Spleen (tissue), 11 donors: ENCODE measurements at regions not wholly inside any gene's neighbourhood (a gene's known extent, or its start where the extent isn't known, plus 50 kb on each side); places are given as distances from the start of the nearest gene placed in this dataset.
"Not testable (repeated sequence)": the region's sequence is repeated elsewhere in the genome, so short reads cannot be mapped to it uniquely, and the experiment has no call there.

Experiments used
- DNase-seq: peaks from one replicate; pipeline ENCODE4 v3.0.0-alpha.2; 2020
- H3K27ac ChIP-seq, 8 donors: fragments of 200-600 bp; sonication (generic) in 7 of 8; 1 replicate in 4 of 8; 2 replicates in 4 of 8; pipeline versions ENCODE4 v1.5.0 to v1.8.0; 2016 to 2021; ENCODE audit warnings: inconsistent platforms in 4 of 8, mild to moderate bottlenecking in 4 of 8, moderate library complexity in 1 of 8
- H3K27me3 ChIP-seq, 7 donors: fragments of 200-600 bp; sonication (generic) in 6 of 7; replicated peaks in 1 of 7; 1 replicate in 4 of 7; 2 replicates in 3 of 7; pipeline versions ENCODE4 v1.5.0 to v1.8.0; 2016 to 2021; ENCODE audit warnings: inconsistent platforms in 3 of 7, mild to moderate bottlenecking in 1 of 7
- H3K36me3 ChIP-seq, 6 donors: fragments of 200-600 bp; sonication (generic) in 5 of 6; 1 replicate in 4 of 6; 2 replicates in 2 of 6; pipeline versions ENCODE4 v1.5.0 to v1.8.0; 2016 to 2021; ENCODE audit warnings: inconsistent platforms in 2 of 6
- H3K4me1 ChIP-seq, 6 donors: fragments of 200-600 bp; sonication (generic) in 5 of 6; 1 replicate in 3 of 6; 2 replicates in 3 of 6; pipeline versions ENCODE4 v1.5.0 to v1.8.0; 2016 to 2021; ENCODE audit warnings: inconsistent platforms in 3 of 6
- H3K4me3 ChIP-seq, 8 donors: fragments of 200-600 bp; sonication (generic) in 7 of 8; 1 replicate in 4 of 8; 2 replicates in 4 of 8; pipeline versions ENCODE4 v1.5.0 to v1.8.0; 2016 to 2021; ENCODE audit warnings: inconsistent platforms in 4 of 8, mild to moderate bottlenecking in 4 of 8, moderate library complexity in 2 of 8
- H3K9me3 ChIP-seq, 8 donors: fragments of 200-600 bp; sonication (generic) in 7 of 8; 1 replicate in 4 of 8; 2 replicates in 4 of 8; pipeline versions ENCODE4 v1.5.0 to v1.8.0; 2016 to 2021; ENCODE audit warnings: inconsistent platforms in 4 of 8
- CTCF ChIP-seq, 11 experiments: fragments of 200-600 bp in 7 of 11; fragments of 450-650 bp in 4 of 11; sonication (generic) in 4 of 11; IDR thresholded peaks in 8 of 11; conservative IDR thresholded peaks in 3 of 11; 1 replicate in 7 of 11; 2 replicates in 4 of 11; pipeline versions ENCODE4 v1.4.0 to v1.8.0; 2016 to 2021; ENCODE audit warnings: antibody characterized with exemption in 11 of 11, inconsistent platforms in 4 of 11, mild to moderate bottlenecking in 1 of 11
- POLR2A ChIP-seq, 3 donors: fragments of 450-650 bp; IDR thresholded peaks; one replicate each; pipeline ENCODE4 v1.5.1; 2017; ENCODE audit warnings: antibody characterized with exemption in 3 of 3, mild to moderate bottlenecking in 1 of 3
- POLR2AphosphoS5 ChIP-seq, 3 donors: sonication (generic); formaldehyde crosslinking; IDR thresholded peaks; one replicate each; pipeline ENCODE4 v1.5.1; 2017; ENCODE audit warnings: antibody characterized with exemption in 3 of 3
- WGBS, 5 donors: extraction: QIAGEN DNeasy Blood & Tissue Kit in 3 of 5; methylation state at CpG; one replicate each; pipeline versions ENCODE4 v1.1.5 to v1.1.7; 2013 to 2018; 5-methylcytosine and 5-hydroxymethylcytosine counted together
- intact Hi-C: fragments of 100-400 bp; cut with DNase I; formaldehyde crosslinking; loops from one replicate; pipeline ENCODE4 v1.15.0; 2023; ENCODE audit warnings: low total_unique reads
- donor health status: healthy with polysubstance abuse.
- donor health status: DM: no; HTN: no; CAD: no; lungs with moderate emphysema.
- donor health status: DM: no; HTN: no; CAD: no.
- donor health status: Bipolar disorder and iron deficiency.
- donor health status: healthy.
- donor health status: DM: no; HTN: no; CAD: no.
- donor health status: DM: yes; HTN: yes; CAD: no.

- no peak for TF ChIP-seq CTCF (IDR thresholded peaks at IDR 0.05 in 8 of 11, conservative IDR thresholded peaks at IDR 0.05 in 3 of 11)
- no peak for TF ChIP-seq POLR2AphosphoS5 (IDR thresholded peaks at IDR 0.05)
- no peak for TF ChIP-seq POLR2A (IDR thresholded peaks at IDR 0.05)
- 89 to 98% (median 93%) methylated on average over 23 to 43 of the region's 43 CpGs for WGBS, 5 donors
- peaks cover 0 to 16% (median 7%) of the 10 kb centered on the region in 8 donors for H3K9me3 ChIP-seq
- H3K4me1 ChIP-seq, result no peaks in the 10 kb centered on the region
- H3K4me3 ChIP-seq, result no peak overlapping the region
- H3K27me3 ChIP-seq, result no peaks in the 10 kb centered on the region
- no peaks in the 10 kb centered on the region for H3K36me3 ChIP-seq
- no peak overlapping the region for H3K27ac ChIP-seq
- intact Hi-C loops, result no loop called here
- peak; percentile 72 for DNase-seq
Measured at GRCh38 chr4:137420901-137421396, 111.3 kb downstream of the PCDH18 start.

- WGBS, 5 donors, result 75 to 94% (median 82%) methylated on average over 2 of the region's 2 CpGs
- intact Hi-C loops, result no loop called here
- H3K4me1 ChIP-seq, result no peaks in the 10 kb centered on the region
Measured at GRCh38 chr4:137417676-137418075, 114.6 kb downstream of the PCDH18 start.

GRCh38 chr4:137414802-137415201 lies 117.5 kb downstream of the PCDH18 start:
- Histone ChIP-seq H3K27me3 (no peaks in the 10 kb centered on the region), H3K9me3 (no peaks in the 10 kb centered on the region), H3K4me3 (no peak overlapping the region), H3K27ac (no peak overlapping the region), H3K4me1 (no peaks in the 10 kb centered on the region), H3K36me3 (no peaks in the 10 kb centered on the region)
- intact Hi-C loops, result no loop called here
- no peak for DNase-seq
- TF ChIP-seq POLR2A (IDR thresholded peaks at IDR 0.05) (no peak), CTCF (IDR thresholded peaks at IDR 0.05 in 8 of 11, conservative IDR thresholded peaks at IDR 0.05 in 3 of 11) (no peak), POLR2AphosphoS5 (IDR thresholded peaks at IDR 0.05) (no peak)
- WGBS, 5 donors, result 77 to 92% (median 89%) methylated on average over 2 of the region's 2 CpGs

More at GRCh38 chr4:137417676-137418075, 114.6 kb downstream of the PCDH18 start:
- no peak for TF ChIP-seq CTCF (IDR thresholded peaks at IDR 0.05 in 8 of 11, conservative IDR thresholded peaks at IDR 0.05 in 3 of 11)
- TF ChIP-seq POLR2A (IDR thresholded peaks at IDR 0.05), result no peak
- TF ChIP-seq POLR2AphosphoS5 (IDR thresholded peaks at IDR 0.05), result no peak
- peaks cover 0 to 16% (median 7%) of the 10 kb centered on the region in 8 donors for H3K9me3 ChIP-seq
- DNase-seq, result no peak
- H3K27ac ChIP-seq, result no peak overlapping the region
- H3K36me3 ChIP-seq, result no peaks in the 10 kb centered on the region
- no peak overlapping the region for H3K4me3 ChIP-seq
- no peaks in the 10 kb centered on the region for H3K27me3 ChIP-seq

- no peaks in the 10 kb centered on the region for H3K9me3 ChIP-seq
- no peak for DNase-seq
- no peaks in the 10 kb centered on the region for H3K36me3 ChIP-seq
- TF ChIP-seq POLR2A (IDR thresholded peaks at IDR 0.05), result no peak
- TF ChIP-seq CTCF (IDR thresholded peaks at IDR 0.05 in 8 of 11, conservative IDR thresholded peaks at IDR 0.05 in 3 of 11), result no peak
- TF ChIP-seq POLR2AphosphoS5 (IDR thresholded peaks at IDR 0.05), result no peak
- H3K27me3 ChIP-seq, result no peaks in the 10 kb centered on the region
- H3K4me3 ChIP-seq, result no peak overlapping the region
- H3K27ac ChIP-seq, result no peak overlapping the region
- WGBS, 5 donors, result 63 to 82% (median 73%) methylated on average over 2 of the region's 2 CpGs
- intact Hi-C loops, result no loop called here
- H3K4me1 ChIP-seq, result no peaks in the 10 kb centered on the region
Measured at GRCh38 chr4:137408527-137409177, 123.6 kb downstream of the PCDH18 start.

GRCh38 chr4:137405833-137406232 lies 126.5 kb downstream of the PCDH18 start:
- H3K27ac ChIP-seq, H3K36me3 ChIP-seq, H3K27me3 ChIP-seq, intact Hi-C loops, H3K4me1 ChIP-seq, H3K9me3 ChIP-seq, DNase-seq, H3K4me3 ChIP-seq: not testable (repeated sequence)
- WGBS, 5 donors, result 88 to 97% (median 92%) methylated on average over 9 of the region's 9 CpGs
